A549 (cell line): ENCODE measurements at regions not wholly inside any gene's neighbourhood (a gene's known extent, or its start where the extent isn't known, plus 50 kb on each side); places are given as distances from the start of the nearest gene placed in this dataset.

Source experiments
- CHD4 ChIP-seq: fragments of 200-600 bp; sonication (generic); IDR thresholded peaks from 2 replicates; pipeline ENCODE4 v1.6.1; 2016; ENCODE audit warnings: antibody characterized with exemption, mild to moderate bottlenecking, borderline replicate concordance
- POLR2A ChIP-seq: IDR thresholded peaks from 2 replicates; pipeline ENCODE4 v1.6.1; 2012; ENCODE audit warnings: mild to moderate bottlenecking, low read length
- POLR2AphosphoS2 ChIP-seq: conservative IDR thresholded peaks from 2 replicates; pipeline ENCODE4 v1.6.1; 2012; ENCODE audit warnings: low read length, improper control_type of control experiment, inconsistent platforms
- RAD21 ChIP-seq, 2 experiments: fragments of >200 bp in 1 of 2; sonication (Bioruptor Twin) in 1 of 2; formaldehyde crosslinking in 1 of 2; IDR thresholded peaks in 1 of 2; conservative IDR thresholded peaks in 1 of 2; 2 replicates in 1 of 2; 3 replicates in 1 of 2; pipeline ENCODE4 v1.6.1; 2012 to 2018; ENCODE audit warnings: inconsistent platforms in 1 of 2
- TF ChIP-seq, protein P1 (sequence below): fragments of >200 bp; sonication (Bioruptor Twin); formaldehyde crosslinking; IDR thresholded peaks from 3 replicates; pipeline ENCODE4 v1.5.1; 2016

DNA sequence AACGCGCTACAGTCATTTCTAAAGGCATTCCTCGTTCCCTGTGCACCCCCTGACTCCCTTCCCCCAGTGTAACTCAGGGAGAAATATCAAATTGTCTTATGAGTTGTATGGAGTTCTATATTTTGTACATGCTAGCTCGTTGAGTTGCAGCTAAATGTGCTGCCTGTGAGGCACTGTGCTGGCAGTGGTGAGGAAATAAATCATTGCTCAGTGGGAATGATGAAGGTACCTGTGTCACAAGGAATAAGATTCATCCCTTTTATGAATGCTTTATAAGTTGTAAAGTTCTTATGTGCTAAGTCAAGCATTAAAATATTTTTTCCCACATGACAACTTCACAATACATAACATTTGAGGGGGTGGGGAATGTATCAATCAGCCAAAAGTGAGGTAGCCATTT, 939.6 kb upstream of the CRIM1 start:
- TF ChIP-seq, protein P1, sequence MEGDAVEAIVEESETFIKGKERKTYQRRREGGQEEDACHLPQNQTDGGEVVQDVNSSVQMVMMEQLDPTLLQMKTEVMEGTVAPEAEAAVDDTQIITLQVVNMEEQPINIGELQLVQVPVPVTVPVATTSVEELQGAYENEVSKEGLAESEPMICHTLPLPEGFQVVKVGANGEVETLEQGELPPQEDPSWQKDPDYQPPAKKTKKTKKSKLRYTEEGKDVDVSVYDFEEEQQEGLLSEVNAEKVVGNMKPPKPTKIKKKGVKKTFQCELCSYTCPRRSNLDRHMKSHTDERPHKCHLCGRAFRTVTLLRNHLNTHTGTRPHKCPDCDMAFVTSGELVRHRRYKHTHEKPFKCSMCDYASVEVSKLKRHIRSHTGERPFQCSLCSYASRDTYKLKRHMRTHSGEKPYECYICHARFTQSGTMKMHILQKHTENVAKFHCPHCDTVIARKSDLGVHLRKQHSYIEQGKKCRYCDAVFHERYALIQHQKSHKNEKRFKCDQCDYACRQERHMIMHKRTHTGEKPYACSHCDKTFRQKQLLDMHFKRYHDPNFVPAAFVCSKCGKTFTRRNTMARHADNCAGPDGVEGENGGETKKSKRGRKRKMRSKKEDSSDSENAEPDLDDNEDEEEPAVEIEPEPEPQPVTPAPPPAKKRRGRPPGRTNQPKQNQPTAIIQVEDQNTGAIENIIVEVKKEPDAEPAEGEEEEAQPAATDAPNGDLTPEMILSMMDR: no peak
- TF ChIP-seq POLR2A (no peak), POLR2AphosphoS2 (no peak), CHD4 (no peak), RAD21 (conservative IDR thresholded peaks at IDR 0.05 in 1 of 2, IDR thresholded peaks at IDR 0.05 in 1 of 2) (no peak)
